Eye (tissue), 1 donor: ENCODE measurements at regions not wholly inside any gene's neighbourhood (a gene's known extent, or its start where the extent isn't known, plus 50 kb on each side); places are given as distances from the start of the nearest gene placed in this dataset.

ENCODE experiments used
- DNase-seq: peaks from one replicate; pipeline ENCODE4 v3.0.0-alpha.2; 2015

DNA sequence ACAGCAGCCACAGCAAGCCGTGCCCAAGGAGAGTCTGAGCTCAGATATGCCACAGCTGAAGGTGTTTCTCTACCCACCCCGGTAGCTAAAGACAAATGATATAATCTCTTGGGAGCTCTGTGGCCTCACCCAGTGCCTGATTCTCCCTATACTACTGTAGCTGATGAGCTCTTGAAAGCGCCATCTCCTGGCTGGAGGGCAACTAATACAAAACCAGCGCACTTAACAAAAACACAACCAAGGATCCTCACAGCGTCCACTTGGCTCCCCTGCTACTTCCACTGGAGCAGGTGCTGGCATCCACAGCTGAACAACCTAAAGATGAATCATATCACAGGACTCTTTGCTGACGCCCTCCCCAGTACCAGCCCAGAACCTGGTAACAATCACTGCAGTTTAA lies 1212.0 kb downstream of the PCDH17 start:
- no peak for DNase-seq

- no peak for DNase-seq
Measured at GRCh38 chr13:58850161-58850560, 1218.6 kb downstream of the PCDH17 start.

GRCh38 chr13:58852076-58852475 lies 1220.5 kb downstream of the PCDH17 start:
- no peak for DNase-seq

DNA sequence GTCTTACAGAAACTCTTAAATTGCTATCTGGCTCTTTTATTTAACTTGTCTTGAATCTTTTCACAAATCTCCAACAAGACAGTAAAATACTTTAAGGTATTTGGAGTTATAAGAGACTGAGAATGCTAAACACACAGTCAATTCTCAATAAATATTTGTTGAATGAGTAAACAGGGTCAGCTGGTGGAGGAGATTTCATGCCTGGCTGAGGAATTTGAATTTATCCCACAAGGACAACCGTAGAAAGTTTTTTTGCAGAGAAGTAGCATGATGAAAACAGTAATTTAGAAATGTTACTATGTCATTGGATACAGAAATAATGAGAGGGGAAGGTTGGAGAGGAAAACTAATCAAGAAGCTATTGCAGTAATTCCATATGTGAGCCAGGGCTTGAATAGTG lies 1223.7 kb downstream of the PCDH17 start:
- DNase-seq = peak; percentile 1

GRCh38 chr13:58858870-58859371 lies 1227.4 kb downstream of the PCDH17 start:
- no peak for DNase-seq

- DNase-seq = no peak
Measured at GRCh38 chr13:58865286-58865685, 1233.7 kb downstream of the PCDH17 start.

- no peak for DNase-seq
Measured at GRCh38 chr13:58869566-58869965, 1238.0 kb downstream of the PCDH17 start.

GRCh38 chr13:58876473-58876872 lies 1244.9 kb downstream of the PCDH17 start:
- no peak for DNase-seq

GRCh38 chr13:58879114-58879513 lies 1247.6 kb downstream of the PCDH17 start:
- DNase-seq = no peak

- DNase-seq = no peak
Measured at GRCh38 chr13:58882516-58882915, 1251.0 kb downstream of the PCDH17 start.

DNA sequence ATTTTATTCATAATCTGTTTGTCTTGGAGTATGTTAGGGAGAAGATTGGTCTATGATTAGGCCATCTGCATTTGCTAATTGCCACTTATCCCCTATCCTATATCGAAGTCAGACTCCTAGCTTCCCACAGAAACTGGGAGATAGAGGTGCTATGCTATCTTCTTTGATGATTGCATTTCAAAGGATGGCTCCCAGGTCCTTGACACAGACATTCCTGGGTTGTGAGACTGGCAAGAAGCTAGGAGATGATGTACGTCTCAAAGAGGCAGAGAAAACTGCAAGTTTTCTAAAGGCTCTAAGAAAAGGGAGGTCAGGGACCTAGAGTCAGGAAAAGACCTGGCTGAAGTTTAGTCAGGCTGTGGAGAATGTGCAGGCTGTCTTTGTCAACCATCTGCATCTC lies 1251.9 kb downstream of the PCDH17 start:
- DNase-seq = no peak

DNA sequence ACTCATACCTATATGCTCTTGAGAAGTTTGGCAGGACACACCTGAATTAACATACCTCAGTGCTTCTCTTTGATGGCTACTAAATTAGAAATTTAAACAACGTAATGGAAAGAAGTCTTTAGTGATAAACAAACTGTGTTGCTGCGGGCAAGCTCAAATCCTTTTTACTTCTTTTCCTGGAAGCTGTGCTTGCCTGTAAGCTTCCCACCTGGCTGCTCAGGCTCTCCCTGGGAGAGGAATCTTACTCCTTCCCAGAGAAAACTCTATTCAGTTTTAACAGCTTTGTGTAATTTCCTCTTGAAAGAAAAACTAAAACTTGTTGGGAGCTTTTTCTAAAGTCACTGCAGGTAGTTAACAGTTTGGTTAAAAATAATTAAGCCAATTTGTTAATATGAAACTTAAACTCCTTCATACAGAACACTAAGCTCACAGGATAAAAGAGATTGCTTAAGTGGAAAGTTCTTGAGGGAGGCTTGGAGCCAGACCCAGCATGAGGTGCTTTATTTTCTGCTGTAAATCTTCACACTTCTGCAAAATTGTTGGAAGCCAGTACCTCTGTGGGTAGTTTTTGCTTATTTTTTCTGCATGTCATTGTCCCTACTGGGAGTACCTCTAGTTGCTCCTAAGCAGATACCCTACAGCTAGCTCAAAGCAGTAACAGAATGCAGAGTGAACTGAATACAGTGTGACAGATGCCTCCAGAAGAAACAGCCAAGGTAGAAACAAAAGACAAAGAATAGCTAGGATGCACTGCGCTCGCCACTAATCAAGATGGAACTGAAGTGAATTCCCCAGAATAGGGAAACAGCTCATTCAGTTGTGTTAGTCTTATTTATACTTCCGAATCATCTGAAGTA lies 1253.0 kb downstream of the PCDH17 start:
- DNase-seq = no peak

DNA sequence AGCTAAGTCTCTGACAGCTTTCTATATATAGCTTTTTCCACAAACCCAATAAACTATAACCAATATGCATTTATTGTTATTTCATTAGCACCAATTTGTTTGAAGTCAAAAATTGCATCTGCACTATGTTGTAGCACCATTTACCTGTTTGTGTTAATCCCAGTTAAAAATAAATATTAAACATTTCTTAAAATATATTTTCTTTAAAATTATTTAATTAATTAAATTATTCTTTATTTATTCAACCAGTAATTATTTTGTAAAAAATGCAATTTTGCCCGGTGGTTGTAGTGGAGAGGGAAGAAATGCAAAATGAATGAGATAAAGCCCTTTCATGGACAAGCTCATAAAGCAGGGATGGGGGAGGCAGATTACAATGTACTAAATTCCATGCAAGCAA lies 1257.9 kb downstream of the PCDH17 start:
- no peak for DNase-seq

DNA sequence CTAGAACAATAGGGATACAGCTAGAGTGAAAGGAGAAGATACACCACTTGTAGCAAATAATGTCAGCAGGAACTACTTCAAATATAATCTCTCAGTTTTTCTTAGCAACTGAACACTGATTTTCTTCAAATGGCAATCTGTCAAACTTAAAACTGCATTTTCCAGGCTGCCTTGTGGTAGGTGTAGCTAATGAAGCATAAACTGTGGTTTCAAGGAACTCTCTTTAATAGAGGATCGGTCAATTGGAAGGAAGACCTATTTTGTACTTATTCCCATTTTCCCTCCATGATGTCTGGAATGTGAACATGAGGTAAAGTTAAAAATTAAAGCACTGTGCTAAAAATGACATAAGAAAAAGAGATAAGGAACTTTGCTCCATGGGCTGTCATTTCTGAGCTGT lies 1261.9 kb downstream of the PCDH17 start:
- no peak for DNase-seq

DNA sequence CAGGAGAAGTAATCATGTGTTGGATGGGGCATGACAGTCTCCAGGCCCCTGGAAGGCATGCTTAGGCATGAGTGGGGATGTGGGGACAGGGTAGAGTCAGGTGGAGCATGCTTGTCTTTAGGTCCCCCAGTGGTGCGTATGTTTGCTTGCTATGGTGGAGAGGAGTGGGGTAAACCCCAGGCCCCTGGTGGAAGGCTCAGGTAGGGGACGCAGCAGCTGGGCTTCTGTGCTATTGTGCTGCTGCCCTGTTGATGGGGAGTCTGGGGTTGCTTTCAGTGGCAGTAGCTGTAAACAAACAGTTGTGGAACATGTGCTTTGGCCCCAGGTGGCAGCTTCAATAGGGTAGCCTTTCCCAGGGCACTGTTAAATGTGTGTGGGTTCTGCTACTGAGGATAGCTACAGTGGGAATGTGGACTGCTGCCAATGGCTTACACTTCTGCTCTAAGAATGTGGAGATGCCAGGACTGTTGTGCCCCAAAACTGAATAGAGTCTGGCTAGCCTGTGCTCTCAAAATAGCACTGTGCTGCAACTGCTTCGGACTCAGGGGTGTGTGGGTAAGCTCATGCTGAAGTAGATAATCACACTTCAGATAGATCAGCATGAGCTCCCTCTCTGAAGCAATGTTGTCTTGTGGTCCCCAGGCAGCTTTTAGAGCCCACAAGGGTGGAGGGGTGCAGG lies 1257.3 kb downstream of the DIAPH3 start:
- DNase-seq = no peak

DNA sequence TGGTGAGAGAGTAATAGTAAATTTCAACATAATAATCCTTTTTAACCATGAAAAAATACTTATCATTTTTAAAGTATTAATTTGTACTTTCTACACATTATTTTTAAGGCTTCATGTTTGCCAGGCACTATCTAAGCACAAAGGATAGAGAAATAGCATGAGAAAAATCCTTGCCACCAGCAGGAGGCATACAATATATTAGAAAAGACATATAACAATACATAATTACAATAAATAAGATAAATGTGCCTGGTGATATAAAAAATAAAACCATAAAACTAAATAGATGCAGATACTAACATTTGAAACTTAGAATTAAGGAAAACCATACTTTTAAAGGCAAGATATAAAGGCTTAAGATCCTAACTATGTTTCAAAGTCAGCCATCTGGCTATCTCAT lies 1256.4 kb downstream of the DIAPH3 start:
- DNase-seq = no peak

- no peak for DNase-seq
Measured at GRCh38 chr13:58908019-58908679, 1255.6 kb downstream of the DIAPH3 start.

- no peak for DNase-seq
Measured at GRCh38 chr13:58919551-58919950, 1244.2 kb downstream of the DIAPH3 start.

DNA sequence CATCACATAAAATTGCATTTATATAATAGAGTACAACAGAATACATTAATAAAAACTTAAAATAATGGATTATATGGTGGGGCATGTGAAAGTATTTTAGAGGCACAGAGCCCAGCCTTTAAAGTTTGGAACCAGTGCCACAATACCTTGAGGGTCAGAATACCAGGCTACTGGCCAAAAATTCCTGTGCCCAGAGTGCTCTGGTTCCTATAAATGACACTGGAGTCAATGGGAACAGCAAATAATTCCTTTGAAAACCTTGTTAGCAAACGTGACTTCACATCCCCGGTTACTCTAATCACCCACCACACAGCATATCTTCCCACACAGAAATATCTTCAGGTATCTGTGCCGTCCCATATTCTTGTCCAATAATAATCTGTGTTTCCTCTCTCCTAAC lies 1242.6 kb downstream of the DIAPH3 start:
- DNase-seq = no peak

GRCh38 chr13:58926858-58927257 lies 1236.9 kb downstream of the DIAPH3 start:
- no peak for DNase-seq

- no peak for DNase-seq
Measured at GRCh38 chr13:58933475-58933874, 1230.3 kb downstream of the DIAPH3 start.

- no peak for DNase-seq
Measured at GRCh38 chr13:58935689-58936088, 1228.0 kb downstream of the DIAPH3 start.

DNA sequence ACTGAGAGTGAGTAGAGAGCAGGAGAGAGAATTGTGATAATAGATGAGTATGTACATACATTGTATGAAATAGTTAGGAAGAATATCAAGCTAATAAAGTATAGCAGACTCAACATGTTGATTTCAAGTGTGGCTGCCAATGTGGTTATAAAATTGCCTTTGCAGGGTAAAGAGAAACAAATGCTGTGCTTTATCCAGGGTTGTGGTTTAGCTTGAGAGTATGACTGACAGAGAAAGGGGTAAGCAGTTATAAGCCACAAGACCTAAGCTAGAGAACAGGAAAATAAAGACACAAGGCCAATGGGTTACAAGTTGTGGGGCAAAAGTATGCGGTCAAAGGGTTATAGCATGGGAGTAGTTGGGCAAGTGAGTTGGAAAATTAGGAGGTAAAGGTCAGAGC lies 1217.5 kb downstream of the DIAPH3 start:
- no peak for DNase-seq

DNA sequence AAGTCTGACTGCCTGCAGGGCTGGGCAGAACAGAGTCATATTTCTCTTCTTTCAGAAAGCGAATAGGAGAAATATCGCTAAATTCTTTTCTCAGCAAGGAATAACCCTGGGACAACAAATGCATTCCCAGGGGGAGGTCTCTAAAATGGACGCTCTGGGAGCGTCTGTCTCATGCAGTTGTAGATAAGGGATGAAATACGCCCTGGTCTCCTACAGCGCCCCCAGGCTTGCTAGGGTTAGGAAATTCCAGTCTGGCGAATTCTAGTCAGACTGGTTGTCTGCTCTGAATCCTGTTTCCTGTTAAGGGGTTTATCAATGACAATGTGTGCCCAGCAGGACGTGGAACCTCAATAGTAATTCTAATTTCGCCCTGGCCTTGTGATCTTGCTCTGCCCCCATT lies 1214.1 kb downstream of the DIAPH3 start:
- DNase-seq = no peak
